ENCODE measurements at regions not wholly inside any gene's neighbourhood (a gene's known extent, or its start where the extent isn't known, plus 50 kb on each side); places are given as distances from the start of the nearest gene placed in this dataset.

GRCh38 chr4:23113104-23113503, 420.4 kb downstream of the GBA3 start:
- TF ChIP-seq CTCF (IDR thresholded peaks at IDR 0.05; ENCODE audit: low read length): no peak
- TF ChIP-seq EZH2 (optimal IDR thresholded peaks at IDR 0.05; ENCODE audit: low read depth, low read length): no peak
- TF ChIP-seq EZH2phosphoT487 (IDR thresholded peaks at IDR 0.05; ENCODE audit: low read length): no peak
